ENCODE measurements at regions not wholly inside any gene's neighbourhood (a gene's known extent, or its start where the extent isn't known, plus 50 kb on each side); places are given as distances from the start of the nearest gene placed in this dataset.

DNA sequence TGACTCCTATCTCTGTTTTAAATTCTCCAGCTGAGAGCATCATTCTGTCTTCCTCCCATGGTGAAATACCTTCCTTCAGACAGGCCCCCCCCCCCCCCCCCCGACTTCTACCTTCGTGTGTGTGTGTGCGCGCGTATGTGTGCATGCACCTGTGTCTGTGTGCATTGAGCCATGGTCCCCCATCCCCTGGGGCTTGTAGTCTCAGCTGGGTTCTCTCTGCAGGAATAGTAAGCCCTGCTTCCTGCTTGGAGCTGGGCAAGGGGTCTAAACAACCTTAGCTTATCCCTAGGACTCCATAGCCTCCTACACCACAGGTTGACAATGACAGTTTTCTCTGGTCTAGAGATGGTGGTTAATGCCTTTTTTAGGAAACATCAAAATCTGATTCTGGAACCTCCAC lies 427.5 kb upstream of the KLHL29 start:
- Histone ChIP-seq H4K20me1 (ENCODE audit: insufficient read depth, low read length) (no peaks in the 10 kb centered on the region), H3K9ac (ENCODE audit: low read length) (no peak overlapping the region), H3K27ac (ENCODE audit: low read length) (no peak overlapping the region), H3K4me1 (ENCODE audit: low read length) (no peaks in the 10 kb centered on the region), H2AFZ (ENCODE audit: low read depth, low read length) (no peak overlapping the region), H3K9me3 (ENCODE audit: insufficient read depth, low read length) (no peaks in the 10 kb centered on the region), H3K27me3 (ENCODE audit: low read depth, low read length) (no peaks in the 10 kb centered on the region), H3K4me3 (ENCODE audit: low read length) (no peak overlapping the region), H3K79me2 (ENCODE audit: low read length) (no peaks in the 10 kb centered on the region), H3K36me3 (replicated peaks; ENCODE audit: low read depth, low read length) (no peaks in the 10 kb centered on the region), H3K4me2 (ENCODE audit: low read length) (no peak overlapping the region)
- TF ChIP-seq, protein P1, sequence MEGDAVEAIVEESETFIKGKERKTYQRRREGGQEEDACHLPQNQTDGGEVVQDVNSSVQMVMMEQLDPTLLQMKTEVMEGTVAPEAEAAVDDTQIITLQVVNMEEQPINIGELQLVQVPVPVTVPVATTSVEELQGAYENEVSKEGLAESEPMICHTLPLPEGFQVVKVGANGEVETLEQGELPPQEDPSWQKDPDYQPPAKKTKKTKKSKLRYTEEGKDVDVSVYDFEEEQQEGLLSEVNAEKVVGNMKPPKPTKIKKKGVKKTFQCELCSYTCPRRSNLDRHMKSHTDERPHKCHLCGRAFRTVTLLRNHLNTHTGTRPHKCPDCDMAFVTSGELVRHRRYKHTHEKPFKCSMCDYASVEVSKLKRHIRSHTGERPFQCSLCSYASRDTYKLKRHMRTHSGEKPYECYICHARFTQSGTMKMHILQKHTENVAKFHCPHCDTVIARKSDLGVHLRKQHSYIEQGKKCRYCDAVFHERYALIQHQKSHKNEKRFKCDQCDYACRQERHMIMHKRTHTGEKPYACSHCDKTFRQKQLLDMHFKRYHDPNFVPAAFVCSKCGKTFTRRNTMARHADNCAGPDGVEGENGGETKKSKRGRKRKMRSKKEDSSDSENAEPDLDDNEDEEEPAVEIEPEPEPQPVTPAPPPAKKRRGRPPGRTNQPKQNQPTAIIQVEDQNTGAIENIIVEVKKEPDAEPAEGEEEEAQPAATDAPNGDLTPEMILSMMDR (IDR thresholded peaks at IDR 0.05; ENCODE audit: low read depth, low read length): no peak
- TF ChIP-seq EZH2phosphoT487 (IDR thresholded peaks at IDR 0.05; ENCODE audit: low read depth): no peak

DNA sequence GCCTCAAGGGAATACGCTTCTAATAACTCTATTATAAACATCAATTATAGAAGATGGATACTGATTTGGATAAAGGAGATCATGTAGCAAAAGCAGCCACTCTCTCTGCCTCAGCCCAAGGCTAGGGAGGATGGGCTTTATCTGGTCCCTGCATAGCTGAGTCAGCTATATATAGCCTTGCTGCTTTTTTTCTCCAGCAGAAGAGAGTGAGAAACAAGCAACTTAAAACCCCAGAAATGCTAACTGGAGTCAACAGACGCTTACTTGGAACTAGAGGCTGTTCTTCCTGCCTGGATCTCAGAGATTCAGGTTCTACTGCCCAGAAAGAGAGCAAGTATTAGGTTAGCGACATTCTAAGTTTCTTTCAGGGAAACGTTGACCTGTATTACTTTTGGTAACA lies 426.7 kb upstream of the KLHL29 start:
- no peaks in the 10 kb centered on the region for H3K4me1 ChIP-seq (ENCODE audit: low read length)
- H3K27ac ChIP-seq (ENCODE audit: low read length): no peak overlapping the region
- no peaks in the 10 kb centered on the region for H3K9me3 ChIP-seq (ENCODE audit: insufficient read depth, low read length)
- H4K20me1 ChIP-seq (ENCODE audit: insufficient read depth, low read length): no peaks in the 10 kb centered on the region
- H3K4me2 ChIP-seq (ENCODE audit: low read length): no peak overlapping the region
- TF ChIP-seq EZH2phosphoT487 (IDR thresholded peaks at IDR 0.05; ENCODE audit: low read depth): no peak
- TF ChIP-seq, protein P1 (IDR thresholded peaks at IDR 0.05; ENCODE audit: low read depth, low read length): no peak
- H3K4me3 ChIP-seq (ENCODE audit: low read length): no peak overlapping the region
- H3K79me2 ChIP-seq (ENCODE audit: low read length): no peaks in the 10 kb centered on the region
- H3K9ac ChIP-seq (ENCODE audit: low read length): no peak overlapping the region
- H3K27me3 ChIP-seq (ENCODE audit: low read depth, low read length): no peaks in the 10 kb centered on the region
- no peak overlapping the region for H2AFZ ChIP-seq (ENCODE audit: low read depth, low read length)
- no peaks in the 10 kb centered on the region for H3K36me3 ChIP-seq (replicated peaks; ENCODE audit: low read depth, low read length)

DNA sequence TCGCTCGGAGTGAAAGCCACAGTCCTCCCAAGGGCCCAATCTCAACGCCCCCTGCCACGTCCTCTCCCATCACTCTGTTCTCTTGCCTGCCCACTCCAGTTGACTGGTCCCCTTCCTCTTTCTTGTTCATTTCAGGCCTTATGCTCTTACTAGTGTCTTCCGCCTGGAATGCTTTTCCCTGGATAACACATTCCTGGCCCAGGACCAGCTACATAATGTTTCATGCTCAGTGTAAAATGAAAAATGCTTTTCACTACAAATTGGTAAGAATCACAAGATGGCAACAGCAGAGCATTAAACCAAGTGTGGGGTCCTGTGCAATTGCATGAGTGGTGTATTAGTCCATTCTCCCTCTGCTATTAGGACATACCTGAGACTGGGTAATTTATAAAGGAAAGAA lies 417.2 kb upstream of the KLHL29 start:
- no peaks in the 10 kb centered on the region for H4K20me1 ChIP-seq (ENCODE audit: insufficient read depth, low read length)
- no peaks in the 10 kb centered on the region for H3K79me2 ChIP-seq (ENCODE audit: low read length)
- no peak overlapping the region for H2AFZ ChIP-seq (ENCODE audit: low read depth, low read length)
- TF ChIP-seq, protein P1 (IDR thresholded peaks at IDR 0.05; ENCODE audit: low read depth, low read length): no peak
- TF ChIP-seq EZH2phosphoT487 (IDR thresholded peaks at IDR 0.05; ENCODE audit: low read depth): no peak
- no peaks in the 10 kb centered on the region for H3K9me3 ChIP-seq (ENCODE audit: insufficient read depth, low read length)
- no peak overlapping the region for H3K4me3 ChIP-seq (ENCODE audit: low read length)
- H3K27me3 ChIP-seq (ENCODE audit: low read depth, low read length): no peaks in the 10 kb centered on the region
- no peak overlapping the region for H3K9ac ChIP-seq (ENCODE audit: low read length)
- H3K27ac ChIP-seq (ENCODE audit: low read length): no peak overlapping the region
- no peaks in the 10 kb centered on the region for H3K36me3 ChIP-seq (replicated peaks; ENCODE audit: low read depth, low read length)
- no peaks in the 10 kb centered on the region for H3K4me1 ChIP-seq (ENCODE audit: low read length)
- H3K4me2 ChIP-seq (ENCODE audit: low read length): no peak overlapping the region

DNA sequence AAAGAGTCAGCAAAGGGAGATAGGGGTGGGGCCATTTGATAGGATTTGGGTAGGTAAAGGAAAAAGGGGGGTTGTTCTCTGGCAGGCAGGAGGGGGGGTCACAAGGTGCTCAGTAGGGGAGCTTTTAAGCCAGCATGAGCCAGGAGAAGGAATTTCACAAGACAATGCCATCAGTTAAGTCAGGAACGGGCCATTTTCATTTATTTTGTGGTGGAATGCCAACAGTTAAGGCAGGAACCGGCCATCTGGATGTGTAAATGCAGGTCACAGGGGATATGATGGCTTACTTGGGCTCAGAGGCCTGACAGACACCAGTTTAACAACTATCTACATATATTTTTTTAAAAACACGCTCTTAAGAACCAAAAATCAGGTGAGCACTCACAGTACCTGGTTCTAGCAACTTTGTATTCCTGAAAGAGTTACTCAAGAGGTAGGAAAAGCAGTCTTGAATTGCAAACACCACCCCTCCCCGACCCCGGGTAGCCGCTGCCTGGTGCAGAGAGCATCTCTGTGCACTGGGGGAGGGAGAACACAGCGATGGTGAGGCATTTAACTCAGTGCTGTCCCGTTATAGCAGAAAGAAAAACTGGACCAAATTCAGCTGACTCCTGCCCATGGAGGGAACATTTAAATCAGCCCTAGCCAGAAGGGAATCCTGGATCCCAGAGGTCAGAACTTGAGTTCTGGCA lies 414.5 kb upstream of the KLHL29 start:
- TF ChIP-seq, protein P1 (IDR thresholded peaks at IDR 0.05; ENCODE audit: low read depth, low read length): no peak
- no peak for TF ChIP-seq EZH2phosphoT487 (IDR thresholded peaks at IDR 0.05; ENCODE audit: low read depth)
- Histone ChIP-seq H3K79me2 (ENCODE audit: low read length) (no peaks in the 10 kb centered on the region), H3K27ac (ENCODE audit: low read length) (no peak overlapping the region), H3K4me1 (ENCODE audit: low read length) (no peaks in the 10 kb centered on the region), H3K9me3 (ENCODE audit: insufficient read depth, low read length) (no peaks in the 10 kb centered on the region), H3K27me3 (ENCODE audit: low read depth, low read length) (no peaks in the 10 kb centered on the region), H3K4me3 (ENCODE audit: low read length) (no peak overlapping the region), H3K36me3 (replicated peaks; ENCODE audit: low read depth, low read length) (no peaks in the 10 kb centered on the region), H4K20me1 (ENCODE audit: insufficient read depth, low read length) (no peaks in the 10 kb centered on the region), H3K9ac (ENCODE audit: low read length) (no peak overlapping the region), H3K4me2 (ENCODE audit: low read length) (no peak overlapping the region), H2AFZ (ENCODE audit: low read depth, low read length) (no peak overlapping the region)
